GM12878 (cell line): ENCODE measurements at regions not wholly inside any gene's neighbourhood (a gene's known extent, or its start where the extent isn't known, plus 50 kb on each side); places are given as distances from the start of the nearest gene placed in this dataset.

ENCODE experiments used
- ATAC-seq: fragments of 200-7000 bp; cut with Tn5 transposase; 3 replicates; pipeline ENCODE4 v1.9.1; 2020; ENCODE audit warnings: mild to moderate bottlenecking, moderate library complexity
- BruUV-seq: library from RNA; stranded (reverse); fragments of 400-500 nt; replicated peaks from 2 replicates; lab custom pipeline; 2021; lab: Mats Ljungman, UMichigan
- CTCF ChIA-PET: fragments of 300-600 bp; sonication (Branson Sonifier 250); formaldehyde crosslinking; extraction: SDS; loops from one replicate; lab custom pipeline; 2021; ENCODE audit warnings: inconsistent platforms; lab: Yijun Ruan, JAX
- POLR2A ChIA-PET: fragments of 350-600 bp; formaldehyde crosslinking; extraction: SDS; loops from one replicate; lab custom pipeline; 2021; ENCODE audit warnings: inconsistent platforms; lab: Charles Lee
- RAD21 ChIA-PET: fragments of 300-600 bp; sonication (Branson Sonifier 250); formaldehyde crosslinking; loops from one replicate; lab custom pipeline; 2023; ENCODE audit warnings: antibody characterized with exemption; ENCODE audit not compliant: unreplicated experiment; lab: Charles Lee
- SMC1A ChIA-PET: fragments of 300-600 bp; sonication (Branson Sonifier 250); formaldehyde crosslinking; loops from one replicate; lab custom pipeline; 2023; ENCODE audit not compliant: unreplicated experiment, uncharacterized antibody; lab: Charles Lee
- DNase-seq: peaks from one replicate; pipeline ENCODE4 v3.0.0-alpha.2; 2011; ENCODE audit warnings: low read depth, low spot score
- FAIRE-seq: peaks from 3 replicates; lab custom pipeline; 2011; peaks lifted over from hg19 to GRCh38; lab: Jason Lieb, UNC
- H2AFZ ChIP-seq: 2 replicates; pipeline ENCODE4 v1.6.0; 2011; ENCODE audit warnings: low read depth, low read length, control low read depth; ENCODE audit not compliant: control insufficient read depth
- H3K27ac ChIP-seq: 2 replicates; pipeline ENCODE4 v1.5.1; 2011; ENCODE audit warnings: control low read depth; ENCODE audit not compliant: control insufficient read depth, insufficient read depth
- H3K27me3 ChIP-seq, 2 experiments: replicated peaks in 1 of 2; 2 replicates each; pipeline versions ENCODE4 v1.6.0 to v1.6.1; 2011; ENCODE audit warnings: low read length in 1 of 2; ENCODE audit not compliant: control insufficient read depth in 2 of 2, insufficient read depth in 2 of 2
- H3K36me3 ChIP-seq, 2 experiments: 2 replicates each; pipeline ENCODE4 v1.5.1; 2011; ENCODE audit warnings: low read length in 1 of 2; ENCODE audit not compliant: control insufficient read depth in 2 of 2, insufficient read depth in 2 of 2
- H3K4me1 ChIP-seq: 2 replicates; pipeline ENCODE4 v1.6.1; 2011; ENCODE audit warnings: mild to moderate bottlenecking, low read length, moderate library complexity, mixed read lengths; ENCODE audit not compliant: control insufficient read depth, insufficient read depth
- H3K4me2 ChIP-seq: 2 replicates; pipeline ENCODE4 v1.6.0; 2011; ENCODE audit warnings: control low read depth; ENCODE audit not compliant: control insufficient read depth, insufficient read depth
- H3K4me3 ChIP-seq: fragments of 200-600 bp; sonication (generic); 2 replicates; pipeline ENCODE4 v1.5.1; 2016
- H3K79me2 ChIP-seq: 2 replicates; pipeline ENCODE4 v1.6.0; 2011; ENCODE audit warnings: low read length; ENCODE audit not compliant: control insufficient read depth, insufficient read depth
- H3K9ac ChIP-seq: 2 replicates; pipeline ENCODE4 v1.8.0; 2011; ENCODE audit warnings: low read length, control low read depth, mixed read lengths; ENCODE audit not compliant: control insufficient read depth, insufficient read depth
- H3K9me3 ChIP-seq: replicated peaks from 3 replicates; pipeline ENCODE4 v1.5.1; 2011; ENCODE audit warnings: mild to moderate bottlenecking, low read length; ENCODE audit not compliant: control insufficient read depth, insufficient read depth
- H4K20me1 ChIP-seq: 2 replicates; pipeline ENCODE4 v1.6.0; 2011; ENCODE audit not compliant: control insufficient read depth, insufficient read depth
- ATF3 ChIP-seq: IDR thresholded peaks from 2 replicates; pipeline ENCODE4 v1.6.1; 2011; ENCODE audit warnings: low read depth, mild to moderate bottlenecking, low read length, moderate library complexity, borderline replicate concordance; ENCODE audit errors: extremely low read depth
- BCL3 ChIP-seq: IDR thresholded peaks from 2 replicates; pipeline ENCODE4 v1.6.1; 2011; ENCODE audit warnings: borderline replicate concordance, low read depth, mild to moderate bottlenecking, moderate library complexity, low read length; ENCODE audit not compliant: insufficient read depth, poor library complexity, severe bottlenecking
- ESRRA ChIP-seq: IDR thresholded peaks from 2 replicates; pipeline ENCODE4 v1.6.1; 2012; ENCODE audit warnings: mild to moderate bottlenecking, low read length, improper control_type of control experiment
- ETV6 ChIP-seq, 2 experiments: fragments of 450-650 bp in 1 of 2; IDR thresholded peaks in 1 of 2; conservative IDR thresholded peaks in 1 of 2; 2 replicates each; pipeline ENCODE4 v1.6.1; 2014; ENCODE audit warnings: antibody characterized with exemption in 1 of 2, borderline replicate concordance in 1 of 2, low read depth in 1 of 2, mild to moderate bottlenecking in 1 of 2, moderate library complexity in 1 of 2
- IKZF1 ChIP-seq: fragments of 450-650 bp; conservative IDR thresholded peaks from 2 replicates; pipeline ENCODE4 v1.6.1; 2017; ENCODE audit warnings: antibody characterized with exemption, mild to moderate bottlenecking
- MXI1 ChIP-seq: fragments of 150-350 bp; IDR thresholded peaks from 2 replicates; pipeline ENCODE4 v1.6.1; 2011; ENCODE audit warnings: low read depth, mild to moderate bottlenecking, inconsistent platforms, low read length, improper control_type of control experiment
- NR2C2 ChIP-seq: IDR thresholded peaks from 2 replicates; pipeline ENCODE4 v1.6.1; 2011; ENCODE audit warnings: borderline replicate concordance, low read depth; ENCODE audit not compliant: control insufficient read depth, insufficient read length
- PAX8 ChIP-seq: fragments of 450-650 bp; IDR thresholded peaks from 2 replicates; pipeline ENCODE4 v1.6.1; 2017; ENCODE audit warnings: mild to moderate bottlenecking, moderate library complexity
- PRDM15 ChIP-seq: fragments of 450-650 bp; formaldehyde crosslinking; IDR thresholded peaks from 2 replicates; pipeline ENCODE4 v1.4.0; 2020; ENCODE audit warnings: mild to moderate bottlenecking, moderate library complexity
- SMAD5 ChIP-seq: IDR thresholded peaks from 2 replicates; pipeline ENCODE4 v1.6.1; 2016; ENCODE audit warnings: antibody characterized with exemption, low read depth
- SMC3 ChIP-seq: IDR thresholded peaks from 2 replicates; pipeline ENCODE4 v1.6.1; 2011; ENCODE audit warnings: low read length, improper control_type of control experiment, borderline replicate concordance
- SUZ12 ChIP-seq: fragments of 200-600 bp; sonication (generic); IDR thresholded peaks from one replicate; pipeline ENCODE4 v1.6.1; 2018; ENCODE audit warnings: antibody characterized with exemption, mild to moderate bottlenecking; ENCODE audit not compliant: unreplicated experiment
- USF2 ChIP-seq: IDR thresholded peaks from 2 replicates; pipeline ENCODE4 v1.6.1; 2011; ENCODE audit warnings: low read depth, low read length, improper control_type of control experiment, borderline replicate concordance
- ZNF274 ChIP-seq: IDR thresholded peaks from one replicate; pipeline ENCODE4 v1.8.0; 2011; ENCODE audit not compliant: insufficient read length, insufficient read depth
- ZNF384 ChIP-seq: IDR thresholded peaks from 2 replicates; pipeline ENCODE4 v1.6.1; 2012; ENCODE audit warnings: low read depth, mild to moderate bottlenecking, low read length, improper control_type of control experiment, borderline replicate concordance
- WGBS: methylation state at CpG from one replicate; pipeline ENCODE4 v1.1.6; 2016; ENCODE audit warnings: low lambda C conversion rate; ENCODE audit not compliant: insufficient replicate concordance, insufficient coverage; ENCODE audit errors: missing lambda C conversion rate; 5-methylcytosine and 5-hydroxymethylcytosine counted together
- in situ Hi-C: fragments of 300-500 bp; cut with MboI; formaldehyde crosslinking; loops from 9 replicates; pipeline ENCODE4 v1.14.3; 2018; ENCODE audit warnings: mixed read lengths
- intact Hi-C: fragments of 100-400 bp; cut with micrococcal nuclease; formaldehyde crosslinking; loops from one replicate; pipeline ENCODE4 v1.14.2; 2022; ENCODE audit not compliant: unreplicated experiment

GRCh38 chr22:48885271-48885918, 942.3 kb downstream of the BRD1 start:
- DNase-seq (no peak), FAIRE-seq (no peak), ATAC-seq (no peak)
- Histone ChIP-seq H3K4me3 (no peak overlapping the region), H3K4me1 (no peaks in the 10 kb centered on the region), H3K9me3 (peaks cover 4% of the 10 kb centered on the region; the same call in 2 of the 3 replicates), H3K27me3 (no peaks in the 10 kb centered on the region), H3K4me2 (no peak overlapping the region), H3K27ac (no peak overlapping the region), H3K9ac (no peak overlapping the region), H4K20me1 (no peaks in the 10 kb centered on the region), H3K36me3 (no peaks in the 10 kb centered on the region), H2AFZ (no peak overlapping the region), H3K79me2 (no peaks in the 10 kb centered on the region)
- ChIA-PET RAD21 (no interaction called here), SMC1A (no interaction called here), POLR2A (no interaction called here), CTCF (no interaction called here)
- WGBS, result 27% methylated on average over 7 of the region's 18 CpGs
- BruUV-seq, result no TSS peak
- intact Hi-C loops, result no loop called here
- in situ Hi-C loops, result no loop called here
- TF ChIP-seq USF2 (no peak), ZNF384 (no peak), SUZ12 (no peak), MXI1 (no peak), SMC3 (no peak), BCL3 (no peak), PRDM15 (CRISPR knock-in tag) (no peak), PAX8 (no peak), IKZF1 (no peak), ATF3 (no peak), ETV6 (conservative IDR thresholded peaks at IDR 0.05 in 1 of 2, IDR thresholded peaks at IDR 0.05 in 1 of 2; ENCODE audit: borderline replicate concordance in 1 of 2, low read depth in 1 of 2) (no peak), SMAD5 (no peak), ZNF274 (no peak), ESRRA (no peak), NR2C2 (no peak)
